Neural cell (in vitro differentiated cells): ENCODE measurements at regions not wholly inside any gene's neighbourhood (a gene's known extent, or its start where the extent isn't known, plus 50 kb on each side); places are given as distances from the start of the nearest gene placed in this dataset.

ENCODE experiments used
- H2AFZ ChIP-seq: fragments of 200-600, 300-800 bp; sonication (generic), shearing (Covaris generic); 2 replicates; pipeline ENCODE4 v1.6.0; 2014; ENCODE audit warnings: low read depth, mild to moderate bottlenecking, antibody characterized with exemption, low read length, moderate library complexity
- H3F3A ChIP-seq: fragments of 200-600 bp; shearing (Covaris generic); 2 replicates; pipeline ENCODE4 v1.6.1; 2016; ENCODE audit warnings: mild to moderate bottlenecking, moderate library complexity, mixed read lengths, antibody characterized with exemption, low read length; ENCODE audit not compliant: insufficient read depth, poor library complexity, severe bottlenecking
- H3K27ac ChIP-seq: fragments of 200-600, 300-800 bp; sonication (generic), shearing (Covaris generic); 2 replicates; pipeline ENCODE4 v1.5.1; 2014; ENCODE audit warnings: mild to moderate bottlenecking, low read length, moderate library complexity
- H3K27me3 ChIP-seq: fragments of 300-800, 200-600 bp; sonication (generic), shearing (Covaris generic); 2 replicates; pipeline ENCODE4 v1.6.0; 2014; ENCODE audit warnings: mild to moderate bottlenecking, low read depth, low read length, moderate library complexity; ENCODE audit not compliant: insufficient read depth
- H3K36me3 ChIP-seq: fragments of 300-800, 200-600 bp; sonication (generic), shearing (Covaris generic); 2 replicates; pipeline ENCODE4 v1.5.1; 2014; ENCODE audit warnings: mild to moderate bottlenecking, antibody characterized with exemption, low read length, moderate library complexity; ENCODE audit not compliant: insufficient read depth
- H3K4me2 ChIP-seq: fragments of 300-800, 200-600 bp; sonication (generic), shearing (Covaris generic); 2 replicates; pipeline ENCODE4 v1.6.0; 2014; ENCODE audit warnings: mild to moderate bottlenecking, low read length
- H3K4me3 ChIP-seq: fragments of 300-800, 200-600 bp; sonication (generic), shearing (Covaris generic); 2 replicates; pipeline ENCODE4 v1.5.1; 2014; ENCODE audit warnings: mild to moderate bottlenecking, low read length, moderate library complexity
- H3K79me2 ChIP-seq: fragments of 200-600 bp; shearing (Covaris generic); replicated peaks from 2 replicates; pipeline ENCODE4 v1.6.0; 2014; ENCODE audit warnings: mild to moderate bottlenecking, low read length, moderate library complexity; ENCODE audit not compliant: insufficient read depth
- H3K9ac ChIP-seq: fragments of 300-800, 200-600 bp; sonication (generic), shearing (Covaris generic); 2 replicates; pipeline ENCODE4 v1.6.1; 2016; ENCODE audit warnings: mild to moderate bottlenecking, low read length, mixed read lengths
- H3K9me2 ChIP-seq: fragments of 200-600 bp; shearing (Covaris generic); 2 replicates; pipeline ENCODE4 v1.6.1; 2016; ENCODE audit warnings: mild to moderate bottlenecking, low read length, mixed read lengths; ENCODE audit not compliant: insufficient read depth
- H3K9me3 ChIP-seq: fragments of 200-600, 300-800 bp; sonication (generic), shearing (Covaris generic); 2 replicates; pipeline ENCODE4 v1.6.1; 2016; ENCODE audit warnings: mild to moderate bottlenecking, mixed run types, low read length, moderate library complexity, mixed read lengths
- H4K20me1 ChIP-seq: fragments of 200-600 bp; shearing (Covaris generic); 2 replicates; pipeline ENCODE4 v1.6.1; 2016; ENCODE audit warnings: mild to moderate bottlenecking, mixed run types; ENCODE audit not compliant: insufficient read depth
- EP300 ChIP-seq: fragments of 450-650 bp; conservative IDR thresholded peaks from 2 replicates; pipeline ENCODE4 v1.6.1; 2014; ENCODE audit warnings: antibody characterized with exemption, mild to moderate bottlenecking, moderate library complexity; ENCODE audit not compliant: poor library complexity, severe bottlenecking
- EZH2 ChIP-seq: fragments of 200-600, 300-800 bp; shearing (Covaris generic), sonication (generic); IDR thresholded peaks from 2 replicates; pipeline ENCODE4 v1.6.1; 2014; ENCODE audit warnings: antibody characterized with exemption, low read length, borderline replicate concordance, mild to moderate bottlenecking; ENCODE audit not compliant: insufficient read depth, poor library complexity, severe bottlenecking
- MXI1 ChIP-seq: fragments of 450-650 bp; conservative IDR thresholded peaks from 2 replicates; pipeline ENCODE4 v1.6.1; 2014; ENCODE audit warnings: antibody characterized with exemption, mild to moderate bottlenecking; ENCODE audit not compliant: poor library complexity, severe bottlenecking
- POLR2AphosphoS5 ChIP-seq: IDR thresholded peaks from 2 replicates; pipeline ENCODE4 v1.6.1; 2012
- RAD21 ChIP-seq: fragments of 450-650 bp; conservative IDR thresholded peaks from 2 replicates; pipeline ENCODE4 v1.6.1; 2014; ENCODE audit warnings: antibody characterized with exemption, mild to moderate bottlenecking, moderate library complexity
- REST ChIP-seq: IDR thresholded peaks from 2 replicates; pipeline ENCODE4 v1.6.1; 2012; ENCODE audit warnings: borderline replicate concordance
- SMC3 ChIP-seq: fragments of 450-650 bp; conservative IDR thresholded peaks from 2 replicates; pipeline ENCODE4 v1.6.1; 2014; ENCODE audit warnings: antibody characterized with exemption, mild to moderate bottlenecking, moderate library complexity; ENCODE audit not compliant: poor library complexity
- TAF1 ChIP-seq: IDR thresholded peaks from 2 replicates; pipeline ENCODE4 v1.6.1; 2012; ENCODE audit warnings: low read depth
- TF ChIP-seq, protein P1 (sequence below): fragments of 450-650 bp; IDR thresholded peaks from 2 replicates; pipeline ENCODE4 v1.5.1; 2014; ENCODE audit warnings: antibody characterized with exemption, mild to moderate bottlenecking, moderate library complexity; ENCODE audit not compliant: poor library complexity, severe bottlenecking

DNA sequence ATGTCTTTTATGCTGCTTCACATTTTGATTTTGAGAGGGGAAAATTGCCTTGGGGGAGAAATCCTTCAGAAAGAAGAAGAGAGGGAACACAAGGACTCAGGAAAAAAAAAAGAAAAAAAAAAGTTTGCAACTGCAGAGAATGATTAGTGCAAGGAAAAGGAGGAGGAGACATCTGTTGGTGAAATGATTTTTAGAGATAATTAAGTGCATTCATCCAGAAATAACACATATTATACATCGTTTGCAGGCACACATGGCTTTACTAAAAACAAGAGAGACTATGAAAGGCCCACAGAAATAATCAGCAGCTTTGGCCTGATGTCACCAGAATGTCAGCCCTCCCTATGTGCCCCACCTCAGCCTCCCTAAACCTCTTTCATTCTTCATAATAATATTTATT, 1058.2 kb downstream of the PCDH9 start:
- H3K27ac ChIP-seq, result no peak overlapping the region
- H2AFZ ChIP-seq, result no peak overlapping the region
- no peaks in the 10 kb centered on the region for H3K9me2 ChIP-seq
- no peaks in the 10 kb centered on the region for H3K79me2 ChIP-seq
- no peaks in the 10 kb centered on the region for H3K27me3 ChIP-seq
- TF ChIP-seq TAF1 (no peak), SMC3 (no peak), EZH2 (no peak), REST (no peak), MXI1 (no peak), EP300 (no peak), POLR2AphosphoS5 (no peak), RAD21 (no peak)
- TF ChIP-seq, protein P1, sequence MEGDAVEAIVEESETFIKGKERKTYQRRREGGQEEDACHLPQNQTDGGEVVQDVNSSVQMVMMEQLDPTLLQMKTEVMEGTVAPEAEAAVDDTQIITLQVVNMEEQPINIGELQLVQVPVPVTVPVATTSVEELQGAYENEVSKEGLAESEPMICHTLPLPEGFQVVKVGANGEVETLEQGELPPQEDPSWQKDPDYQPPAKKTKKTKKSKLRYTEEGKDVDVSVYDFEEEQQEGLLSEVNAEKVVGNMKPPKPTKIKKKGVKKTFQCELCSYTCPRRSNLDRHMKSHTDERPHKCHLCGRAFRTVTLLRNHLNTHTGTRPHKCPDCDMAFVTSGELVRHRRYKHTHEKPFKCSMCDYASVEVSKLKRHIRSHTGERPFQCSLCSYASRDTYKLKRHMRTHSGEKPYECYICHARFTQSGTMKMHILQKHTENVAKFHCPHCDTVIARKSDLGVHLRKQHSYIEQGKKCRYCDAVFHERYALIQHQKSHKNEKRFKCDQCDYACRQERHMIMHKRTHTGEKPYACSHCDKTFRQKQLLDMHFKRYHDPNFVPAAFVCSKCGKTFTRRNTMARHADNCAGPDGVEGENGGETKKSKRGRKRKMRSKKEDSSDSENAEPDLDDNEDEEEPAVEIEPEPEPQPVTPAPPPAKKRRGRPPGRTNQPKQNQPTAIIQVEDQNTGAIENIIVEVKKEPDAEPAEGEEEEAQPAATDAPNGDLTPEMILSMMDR, result no peak
- no peak overlapping the region for H3K4me2 ChIP-seq
- no peak overlapping the region for H3K4me3 ChIP-seq
- H4K20me1 ChIP-seq, result no peaks in the 10 kb centered on the region
- H3K9me3 ChIP-seq, result no peaks in the 10 kb centered on the region
- no peaks in the 10 kb centered on the region for H3F3A ChIP-seq
- H3K36me3 ChIP-seq, result no peaks in the 10 kb centered on the region
- no peak overlapping the region for H3K9ac ChIP-seq

DNA sequence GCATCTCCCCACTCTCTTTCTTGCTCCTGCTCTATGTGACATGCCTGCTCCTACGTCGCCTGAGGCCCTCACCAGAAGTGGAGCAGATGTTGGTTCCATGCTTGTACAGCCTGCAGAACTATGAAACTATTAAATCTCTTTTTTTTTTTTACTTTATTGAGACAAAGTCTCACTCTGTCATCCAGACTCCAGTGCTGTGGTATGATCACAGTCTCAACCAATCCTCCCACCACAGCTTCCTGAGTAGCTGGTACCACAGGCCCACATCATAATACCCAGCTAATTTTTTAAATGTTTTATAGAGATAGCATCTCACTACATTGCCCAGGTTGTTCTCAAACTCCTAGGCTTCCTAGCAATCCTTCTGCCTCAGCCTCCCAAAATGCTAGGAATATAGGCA, 1067.7 kb downstream of the PCDH9 start:
- no peaks in the 10 kb centered on the region for H3K27me3 ChIP-seq
- no peaks in the 10 kb centered on the region for H3K36me3 ChIP-seq
- no peaks in the 10 kb centered on the region for H3F3A ChIP-seq
- H2AFZ ChIP-seq, result no peak overlapping the region
- no peak for TF ChIP-seq EP300
- TF ChIP-seq REST, result no peak
- no peak for TF ChIP-seq RAD21
- no peak for TF ChIP-seq MXI1
- no peak for TF ChIP-seq TAF1
- TF ChIP-seq EZH2, result no peak
- TF ChIP-seq SMC3, result no peak
- no peak for TF ChIP-seq POLR2AphosphoS5
- TF ChIP-seq, protein P1, result no peak
- H3K9ac ChIP-seq, result no peak overlapping the region
- H3K4me2 ChIP-seq, result no peak overlapping the region
- H3K79me2 ChIP-seq, result no peaks in the 10 kb centered on the region
- H3K4me3 ChIP-seq, result no peak overlapping the region
- no peaks in the 10 kb centered on the region for H3K9me3 ChIP-seq
- no peak overlapping the region for H3K27ac ChIP-seq
- no peaks in the 10 kb centered on the region for H4K20me1 ChIP-seq
- H3K9me2 ChIP-seq, result no peaks in the 10 kb centered on the region
